Smooth muscle cell (in vitro differentiated cells): ENCODE measurements at regions not wholly inside any gene's neighbourhood (a gene's known extent, or its start where the extent isn't known, plus 50 kb on each side); places are given as distances from the start of the nearest gene placed in this dataset.

ENCODE experiments used
- DNase-seq: peaks from one replicate; lab custom pipeline; 2025; ENCODE audit not compliant: unreplicated experiment; lab: John Stamatoyannopoulos, UW
- H2AFZ ChIP-seq: fragments of 200-600 bp; sonication (generic); 2 replicates; pipeline ENCODE4 v1.6.0; 2016; ENCODE audit warnings: antibody characterized with exemption, low read depth, mild to moderate bottlenecking
- H3F3A ChIP-seq: fragments of 200-600 bp; sonication (generic); 2 replicates; pipeline ENCODE4 v1.6.0; 2017; ENCODE audit warnings: antibody characterized with exemption, low read depth
- H3K27ac ChIP-seq: fragments of 200-600 bp; sonication (generic); 2 replicates; pipeline ENCODE4 v1.5.1; 2016; ENCODE audit warnings: low read depth, mild to moderate bottlenecking
- H3K27me3 ChIP-seq: fragments of 200-600 bp; sonication (generic); 2 replicates; pipeline ENCODE4 v1.6.1; 2016; ENCODE audit warnings: low read depth, mild to moderate bottlenecking
- H3K36me3 ChIP-seq: fragments of 200-600 bp; sonication (generic); 2 replicates; pipeline ENCODE4 v1.5.1; 2016; ENCODE audit warnings: low read depth
- H3K4me1 ChIP-seq: fragments of 200-600 bp; sonication (generic); 2 replicates; pipeline ENCODE4 v1.5.1; 2016; ENCODE audit warnings: low read depth
- H3K4me2 ChIP-seq: fragments of 200-600 bp; sonication (generic); 2 replicates; pipeline ENCODE4 v1.6.0; 2016; ENCODE audit warnings: mild to moderate bottlenecking
- H3K4me3 ChIP-seq: fragments of 200-600 bp; sonication (generic); 2 replicates; pipeline ENCODE4 v1.5.1; 2016; ENCODE audit warnings: mild to moderate bottlenecking
- H3K79me2 ChIP-seq: fragments of 200-600 bp; sonication (generic); 2 replicates; pipeline ENCODE4 v1.6.0; 2016; ENCODE audit warnings: low read depth, mild to moderate bottlenecking
- H3K9ac ChIP-seq: fragments of 200-600 bp; sonication (generic); 2 replicates; pipeline ENCODE4 v1.6.0; 2016; ENCODE audit warnings: low read depth
- H3K9me3 ChIP-seq: fragments of 200-600 bp; sonication (generic); replicated peaks from 2 replicates; pipeline ENCODE4 v1.5.1; 2016; ENCODE audit warnings: low read depth
- H4K20me1 ChIP-seq: fragments of 200-600 bp; sonication (generic); 2 replicates; pipeline ENCODE4 v1.6.0; 2016; ENCODE audit warnings: low read depth
- CTCF ChIP-seq: fragments of 200-600 bp; sonication (generic); IDR thresholded peaks from 2 replicates; pipeline ENCODE4 v1.5.1; 2017; ENCODE audit warnings: borderline replicate concordance, mild to moderate bottlenecking, antibody characterized with exemption; ENCODE audit not compliant: insufficient read depth, poor library complexity, severe bottlenecking
- WGBS: methylation state at CpG from one replicate; pipeline ENCODE4 v1.1.7; 2016; ENCODE audit warnings: low lambda C conversion rate; 5-methylcytosine and 5-hydroxymethylcytosine counted together

GRCh38 chr6:104404377-104404776 lies 455.3 kb downstream of the HACE1 start:
- Histone ChIP-seq H3K9ac (no peak overlapping the region), H3K36me3 (no peaks in the 10 kb centered on the region), H3K4me2 (no peak overlapping the region), H3K9me3 (no peaks in the 10 kb centered on the region), H3K4me1 (no peaks in the 10 kb centered on the region), H3K27me3 (no peaks in the 10 kb centered on the region), H3K4me3 (no peak overlapping the region), H3K27ac (no peak overlapping the region), H3F3A (no peaks in the 10 kb centered on the region), H2AFZ (no peak overlapping the region), H4K20me1 (no peaks in the 10 kb centered on the region), H3K79me2 (no peaks in the 10 kb centered on the region)
- 77% methylated on average over 6 of the region's 6 CpGs for WGBS
- DNase-seq: no peak
- no peak for TF ChIP-seq CTCF

- H3K4me2 ChIP-seq: no peak overlapping the region
- H2AFZ ChIP-seq: no peak overlapping the region
- 86% methylated on average over 1 of the region's 1 CpG for WGBS
- no peak overlapping the region for H3K4me3 ChIP-seq
- H3F3A ChIP-seq: no peaks in the 10 kb centered on the region
- DNase-seq: no peak
- no peaks in the 10 kb centered on the region for H3K4me1 ChIP-seq
- no peaks in the 10 kb centered on the region for H3K36me3 ChIP-seq
- H3K27me3 ChIP-seq: no peaks in the 10 kb centered on the region
- no peaks in the 10 kb centered on the region for H4K20me1 ChIP-seq
- H3K27ac ChIP-seq: no peak overlapping the region
- no peaks in the 10 kb centered on the region for H3K79me2 ChIP-seq
- H3K9ac ChIP-seq: no peak overlapping the region
- no peaks in the 10 kb centered on the region for H3K9me3 ChIP-seq
- no peak for TF ChIP-seq CTCF
Measured at GRCh38 chr6:104402572-104402971, 457.1 kb downstream of the HACE1 start.

- no peak overlapping the region for H3K4me2 ChIP-seq
- H4K20me1 ChIP-seq: no peaks in the 10 kb centered on the region
- H3K9ac ChIP-seq: no peak overlapping the region
- H3K36me3 ChIP-seq: no peaks in the 10 kb centered on the region
- H3K9me3 ChIP-seq: no peaks in the 10 kb centered on the region
- H3K79me2 ChIP-seq: no peaks in the 10 kb centered on the region
- H3K27me3 ChIP-seq: no peaks in the 10 kb centered on the region
- 91% methylated on average over 5 of the region's 5 CpGs for WGBS
- H3K4me3 ChIP-seq: no peak overlapping the region
- H3F3A ChIP-seq: no peaks in the 10 kb centered on the region
- no peak overlapping the region for H2AFZ ChIP-seq
- DNase-seq: no peak
- H3K27ac ChIP-seq: no peak overlapping the region
- TF ChIP-seq CTCF: no peak
- no peaks in the 10 kb centered on the region for H3K4me1 ChIP-seq
Measured at GRCh38 chr6:104401926-104402325, 457.8 kb downstream of the HACE1 start.

GRCh38 chr6:104400844-104401243 lies 458.9 kb downstream of the HACE1 start:
- DNase-seq: no peak
- TF ChIP-seq CTCF: no peak
- Histone ChIP-seq H3K79me2 (no peaks in the 10 kb centered on the region), H3K36me3 (no peaks in the 10 kb centered on the region), H4K20me1 (no peaks in the 10 kb centered on the region), H3K4me3 (no peak overlapping the region), H3K27ac (no peak overlapping the region), H3K9ac (no peak overlapping the region), H3K9me3 (no peaks in the 10 kb centered on the region), H2AFZ (peak overlapping the region; percentile 24), H3K4me1 (no peaks in the 10 kb centered on the region), H3K4me2 (no peak overlapping the region), H3F3A (no peaks in the 10 kb centered on the region), H3K27me3 (no peaks in the 10 kb centered on the region)
- WGBS: 69% methylated on average over 5 of the region's 5 CpGs
